NOMO-1 treated with DMSO at 0.1 percent for 48 hours (cell line): ENCODE measurements at regions not wholly inside any gene's neighbourhood (a gene's known extent, or its start where the extent isn't known, plus 50 kb on each side); places are given as distances from the start of the nearest gene placed in this dataset.
"Not testable (repeated sequence)": the region's sequence is repeated elsewhere in the genome, so short reads cannot be mapped to it uniquely, and the experiment has no call there.

Experiments
- DNase-seq: peaks from one replicate; lab custom pipeline; 2025; ENCODE audit not compliant: unreplicated experiment; lab: John Stamatoyannopoulos, UW

DNA sequence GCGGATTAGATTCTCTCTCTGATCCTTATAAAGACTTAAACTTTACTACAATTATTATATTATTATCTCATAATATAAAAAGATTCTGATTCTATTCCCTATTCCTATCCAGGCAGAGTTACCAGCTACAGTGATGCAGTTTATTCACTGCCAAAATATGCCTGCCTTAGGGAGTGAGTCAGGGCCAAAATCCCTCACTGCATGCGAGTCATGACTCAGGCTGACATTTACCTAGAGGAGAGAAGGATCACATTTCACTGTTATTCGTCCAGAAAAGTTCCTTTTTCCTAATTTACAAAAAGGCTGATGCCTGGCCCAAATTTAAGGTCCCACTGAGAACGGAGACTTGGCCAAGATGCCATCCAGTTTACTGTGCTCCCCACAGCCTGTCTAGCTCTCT, 168.5 kb upstream of the LDB2 start:
- DNase-seq = no peak

DNA sequence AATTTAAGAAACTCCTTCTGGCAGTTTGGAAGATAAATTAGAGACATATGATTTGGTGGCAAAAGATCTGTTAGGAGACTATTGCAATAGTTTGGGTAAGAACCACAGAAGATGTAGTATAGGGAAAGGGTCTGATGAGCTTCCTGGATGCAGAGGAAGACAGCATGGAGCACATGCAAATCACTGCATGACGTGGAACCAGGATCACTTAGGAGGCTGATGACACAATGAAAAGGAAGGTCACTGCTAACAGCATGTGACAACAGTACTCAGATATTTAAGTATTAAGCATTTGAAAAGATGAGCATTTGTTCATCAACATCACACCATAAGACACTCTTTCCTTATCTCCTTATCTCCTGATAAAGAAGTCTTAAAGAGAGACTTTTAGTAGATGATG, 167.8 kb upstream of the LDB2 start:
- no peak for DNase-seq

DNA sequence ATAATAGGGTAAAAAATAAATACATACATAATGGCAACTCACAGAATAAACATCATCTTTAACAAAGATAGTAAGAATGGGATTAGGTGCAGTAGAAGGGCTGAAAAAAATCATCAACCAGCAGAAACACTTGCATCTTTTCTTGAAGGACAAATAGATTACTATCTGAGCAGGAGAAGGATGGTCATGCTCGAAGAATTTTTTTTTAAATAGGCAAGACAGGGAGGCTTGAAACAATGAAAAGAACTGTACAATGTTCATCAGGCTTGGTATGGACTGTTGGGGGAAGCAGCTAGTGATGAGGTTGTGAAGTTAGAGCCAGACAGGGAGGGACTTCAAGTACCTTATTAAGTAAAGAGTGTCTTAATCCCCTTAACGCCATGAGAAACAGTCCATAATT, 167.4 kb upstream of the LDB2 start:
- DNase-seq = no peak

DNA sequence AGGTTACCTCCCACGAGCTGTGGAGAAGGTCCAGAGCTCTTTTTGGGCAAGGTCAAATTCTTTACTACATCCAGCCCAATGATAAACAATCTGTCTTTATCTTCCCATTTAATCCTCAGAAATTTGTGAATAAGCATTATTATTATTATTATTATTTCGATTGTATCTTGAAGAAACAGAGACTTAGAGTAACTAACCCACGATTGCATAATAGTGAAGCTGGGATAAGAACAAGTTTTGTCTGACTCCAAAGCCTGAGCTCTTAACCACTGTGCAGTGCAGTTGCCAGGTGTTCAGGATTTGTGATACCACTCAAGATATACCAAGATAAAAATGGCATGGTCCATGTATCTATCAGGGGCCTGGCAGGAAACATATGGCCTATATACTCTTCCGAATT, 166.5 kb upstream of the LDB2 start:
- no peak for DNase-seq

DNA sequence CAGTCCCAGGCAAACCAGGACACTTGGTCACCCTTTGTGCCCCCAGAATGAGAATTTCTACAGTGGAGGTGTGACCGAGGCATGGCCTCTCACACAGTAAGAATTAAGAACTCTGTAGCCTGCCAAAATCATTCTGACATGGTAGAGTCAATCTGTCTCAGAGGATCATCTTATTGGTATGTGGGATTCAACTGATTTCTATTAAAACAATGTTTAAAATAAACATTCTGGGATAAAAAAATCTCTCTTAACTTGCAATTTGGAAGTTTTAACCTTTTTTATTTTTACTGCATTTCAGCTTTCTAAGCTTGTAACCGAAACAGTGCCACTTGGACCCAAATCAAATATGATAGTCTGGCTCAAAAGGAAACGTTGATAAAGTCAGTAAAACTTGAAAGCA, 165.4 kb upstream of the LDB2 start:
- DNase-seq = no peak

DNA sequence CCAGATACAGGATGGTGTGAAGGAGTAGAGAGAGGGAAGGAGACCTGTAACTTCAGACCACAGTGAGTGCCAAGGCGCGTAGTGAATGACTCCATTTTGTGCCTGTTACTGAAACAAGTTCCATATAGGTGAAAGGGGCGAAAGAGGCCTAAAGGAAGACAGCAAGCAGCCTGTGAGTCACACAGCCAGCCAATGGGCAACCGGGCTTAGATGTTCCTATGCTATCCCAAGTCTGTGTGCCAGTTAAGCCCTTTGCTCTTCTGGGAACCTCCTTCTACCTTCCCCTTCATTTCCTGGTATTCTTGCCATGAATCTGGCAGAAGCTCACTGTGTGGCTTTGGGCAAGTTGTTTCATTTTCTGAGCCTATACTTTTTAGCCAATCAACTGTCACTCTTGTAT, 161.8 kb upstream of the LDB2 start:
- no peak for DNase-seq

DNA sequence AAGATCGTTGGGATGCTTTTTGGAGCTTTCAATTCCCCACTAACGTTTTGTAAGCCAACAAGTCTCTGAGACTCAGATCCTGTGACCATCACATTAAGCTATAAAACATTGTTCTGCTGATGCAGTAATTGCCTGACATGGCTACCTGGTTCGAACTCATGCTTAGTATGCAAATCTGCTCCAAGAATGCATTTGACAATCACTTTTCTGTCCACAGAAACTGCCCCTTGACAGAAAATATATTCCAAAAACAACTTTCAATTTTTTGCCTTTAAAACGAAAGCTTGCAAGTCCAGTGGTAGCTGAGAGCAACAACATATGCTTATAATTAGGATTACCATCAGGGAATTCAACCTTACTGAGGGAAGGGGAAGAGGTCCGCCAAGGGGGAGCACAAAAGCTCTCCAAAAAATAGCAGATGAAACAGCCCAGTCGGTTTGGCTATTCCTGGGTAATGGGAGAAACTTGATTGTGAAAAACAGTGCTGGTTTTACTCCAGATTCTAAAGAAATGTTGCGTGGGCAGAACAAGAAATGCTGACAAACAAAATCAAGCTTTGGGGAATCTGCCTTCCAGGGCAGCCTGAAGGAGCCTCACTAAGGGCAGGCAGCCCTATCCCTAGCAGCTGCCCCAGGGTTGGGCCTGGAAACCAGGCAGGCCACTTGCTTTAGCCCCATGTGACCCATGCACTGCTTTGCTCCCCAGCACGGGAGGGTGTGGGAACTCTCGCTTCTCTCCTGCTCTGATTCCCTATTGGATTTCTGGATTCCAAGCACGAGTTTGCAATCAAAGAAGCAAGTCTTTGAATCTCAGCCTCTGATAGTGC, 160.7 kb upstream of the LDB2 start:
- no peak for DNase-seq

DNA sequence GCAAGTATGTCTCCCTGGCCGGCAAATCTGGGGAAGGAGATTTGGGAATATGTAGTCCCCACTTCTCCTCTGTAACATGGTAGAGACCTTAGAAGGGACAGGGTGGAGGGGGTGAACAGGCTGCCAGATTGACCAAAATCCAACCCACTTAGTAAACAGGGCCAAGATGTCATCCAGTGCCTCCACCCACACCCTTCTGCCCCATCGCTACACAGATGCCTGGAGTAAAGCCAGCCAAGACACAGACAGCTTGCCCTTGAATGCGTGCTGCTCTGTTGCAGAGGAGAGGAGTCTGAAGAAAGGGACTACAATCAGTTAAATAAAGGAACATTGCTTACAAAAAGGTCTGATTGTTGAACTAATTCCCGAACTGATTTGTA, 160.1 kb upstream of the LDB2 start:
- DNase-seq = no peak

DNA sequence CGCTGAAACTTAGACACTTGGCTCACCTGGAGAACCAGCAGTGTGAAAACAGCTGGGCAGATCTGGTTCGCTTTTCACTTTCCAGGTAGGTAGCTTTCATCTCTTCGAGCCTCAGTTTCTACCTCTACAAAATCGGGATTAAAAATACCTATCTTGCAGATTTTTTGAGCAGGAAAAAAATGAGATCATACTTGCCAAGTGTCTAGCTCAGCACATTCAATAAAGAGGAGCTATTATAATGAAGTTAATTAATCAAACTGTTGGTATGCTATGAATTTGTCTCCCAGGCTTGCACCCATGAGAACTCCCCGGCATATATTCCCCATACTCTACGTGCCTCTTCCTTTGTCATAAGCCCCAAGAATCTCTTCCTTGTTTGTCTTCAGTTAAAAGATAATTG, 158.6 kb upstream of the LDB2 start:
- DNase-seq = no peak

DNA sequence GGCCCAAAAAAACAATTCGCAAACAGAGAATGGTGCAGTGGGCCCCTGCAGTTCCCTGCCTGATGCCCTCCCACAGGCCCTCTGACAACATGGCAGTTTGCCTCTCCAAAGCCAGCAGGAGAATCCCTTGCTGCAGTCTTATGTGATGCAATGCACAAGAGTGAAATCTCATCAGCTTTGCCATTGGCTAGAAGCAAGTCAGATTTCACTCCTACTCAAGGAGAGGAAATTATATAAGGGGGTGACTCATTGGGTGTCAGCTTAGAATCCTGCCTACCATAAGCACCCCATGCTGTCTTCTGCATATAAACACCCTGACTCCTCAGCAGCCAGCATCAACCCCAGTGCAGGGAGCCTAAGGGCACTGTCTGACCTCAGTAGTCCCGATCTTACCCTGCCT, 157.3 kb upstream of the LDB2 start:
- DNase-seq = no peak

DNA sequence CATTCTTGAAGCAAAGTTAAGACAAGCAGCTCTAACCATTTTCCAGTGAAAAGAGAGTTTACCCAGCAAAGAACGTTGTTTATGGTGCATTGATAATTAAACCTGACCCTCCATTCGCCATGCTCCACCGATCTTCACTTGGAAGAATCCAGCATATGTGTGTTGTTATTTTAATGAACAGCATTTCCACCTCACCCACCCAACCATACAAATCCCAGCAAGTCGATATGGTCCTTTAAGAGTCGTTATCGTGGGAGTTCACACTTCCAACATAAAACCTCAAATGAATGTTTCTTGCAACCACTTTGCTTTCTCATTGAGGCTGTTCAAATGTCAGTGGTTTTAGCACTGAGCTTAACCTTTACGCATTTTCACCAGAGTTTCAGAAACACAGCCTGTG, 147.4 kb upstream of the LDB2 start:
- no peak for DNase-seq

DNA sequence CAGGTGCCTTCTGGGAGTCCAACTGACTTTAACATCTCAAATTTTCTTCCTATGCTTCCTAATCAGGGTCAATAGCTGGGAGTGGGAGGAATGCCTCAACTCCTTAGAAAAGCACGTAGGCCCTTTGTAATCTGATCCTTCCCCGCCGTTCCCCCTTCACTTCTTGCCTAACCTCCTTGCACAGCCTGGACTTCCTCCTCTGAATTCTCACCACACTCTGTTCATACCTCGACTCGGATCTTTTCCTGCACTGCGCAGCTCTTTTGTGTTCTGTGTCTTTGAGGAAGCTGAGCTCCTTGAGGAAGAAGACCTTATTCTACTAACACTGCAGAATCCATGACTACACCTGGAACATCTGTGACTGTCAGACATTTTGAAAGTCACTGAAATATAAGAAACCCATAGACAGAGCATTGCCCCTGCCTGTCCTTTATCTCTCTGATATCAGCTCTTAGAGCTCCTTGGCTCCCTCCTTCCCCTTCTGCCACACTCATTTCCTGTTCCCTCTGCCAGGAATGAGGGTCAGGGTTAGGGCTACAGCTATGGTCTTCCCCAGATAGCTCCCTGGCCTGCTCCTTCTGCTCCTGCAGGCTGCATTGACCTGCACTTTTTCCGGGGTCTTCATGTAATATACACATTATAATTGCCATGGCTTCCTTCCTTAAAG, 140.2 kb upstream of the LDB2 start:
- DNase-seq = no peak

DNA sequence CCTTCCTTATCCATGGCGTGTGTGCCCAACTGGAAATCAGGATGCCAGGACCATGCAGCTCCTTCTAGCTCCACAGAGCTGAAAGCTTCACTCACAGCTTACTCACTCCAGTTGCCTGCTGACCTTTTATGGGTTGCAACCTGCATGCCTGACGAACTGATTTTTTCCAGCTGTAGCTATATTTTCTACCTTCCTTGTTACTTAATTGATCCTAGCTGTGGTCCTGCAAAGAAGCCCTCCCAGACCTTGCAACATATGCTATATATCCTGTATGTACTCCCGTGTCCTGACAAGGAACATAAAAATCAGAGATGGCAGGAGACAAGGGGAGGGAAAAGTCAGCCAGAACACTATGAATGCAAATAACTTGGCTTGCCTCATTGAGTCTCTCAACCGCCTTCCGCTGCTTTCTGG, 135.3 kb upstream of the LDB2 start:
- DNase-seq = no peak

DNA sequence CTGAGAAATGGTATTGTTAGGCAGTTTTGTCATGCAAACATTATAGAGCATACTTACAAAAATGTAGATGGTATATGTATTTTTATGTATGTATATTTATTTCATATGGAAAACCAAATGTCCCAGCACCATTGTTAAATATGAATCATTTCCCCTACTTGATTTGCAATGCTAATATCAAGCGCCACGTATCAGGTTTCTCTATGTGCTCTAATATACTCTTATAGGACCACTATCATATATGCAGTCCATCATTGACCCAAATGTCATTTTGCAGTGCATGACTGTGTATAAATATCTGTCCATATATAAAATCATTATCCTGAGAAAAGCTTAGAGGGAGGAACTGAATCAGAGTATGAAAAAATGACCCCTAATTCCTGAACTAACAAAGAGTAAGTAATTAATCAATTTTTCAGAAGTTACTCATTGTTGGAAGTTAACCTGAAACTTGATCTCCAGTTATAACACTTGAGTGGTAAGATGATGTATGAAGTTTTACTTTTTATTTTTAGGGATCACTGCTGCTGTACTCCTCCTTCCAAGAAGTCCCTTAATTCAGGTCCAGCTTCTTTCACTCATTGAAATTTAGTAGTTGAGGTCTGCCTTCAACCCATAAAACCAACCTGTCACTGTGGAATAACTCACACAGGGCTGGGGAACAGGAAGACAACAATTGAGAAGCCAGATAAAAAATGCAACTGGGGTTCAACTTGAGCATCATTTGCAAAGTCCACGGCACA, 134.8 kb upstream of the LDB2 start:
- no peak for DNase-seq

DNA sequence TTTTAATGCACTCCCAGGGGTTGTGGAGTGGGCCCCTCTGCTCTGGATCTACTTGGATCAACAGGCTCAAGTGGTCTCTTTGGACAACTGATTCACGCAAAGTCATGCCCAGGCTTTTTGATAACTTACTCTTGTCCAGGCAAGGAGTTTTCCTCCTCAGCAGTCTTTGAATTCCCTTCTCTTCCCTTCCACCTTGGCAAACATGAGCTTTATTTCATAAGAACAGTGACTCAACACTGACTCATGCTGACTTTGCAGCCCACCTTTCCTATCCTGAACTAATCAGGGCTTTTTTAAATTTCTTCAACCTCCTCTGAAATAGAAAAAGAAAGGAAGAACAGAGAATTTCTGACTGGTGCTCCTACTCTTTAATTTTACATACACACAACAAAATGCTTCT, 132.1 kb upstream of the LDB2 start:
- DNase-seq = no peak

DNA sequence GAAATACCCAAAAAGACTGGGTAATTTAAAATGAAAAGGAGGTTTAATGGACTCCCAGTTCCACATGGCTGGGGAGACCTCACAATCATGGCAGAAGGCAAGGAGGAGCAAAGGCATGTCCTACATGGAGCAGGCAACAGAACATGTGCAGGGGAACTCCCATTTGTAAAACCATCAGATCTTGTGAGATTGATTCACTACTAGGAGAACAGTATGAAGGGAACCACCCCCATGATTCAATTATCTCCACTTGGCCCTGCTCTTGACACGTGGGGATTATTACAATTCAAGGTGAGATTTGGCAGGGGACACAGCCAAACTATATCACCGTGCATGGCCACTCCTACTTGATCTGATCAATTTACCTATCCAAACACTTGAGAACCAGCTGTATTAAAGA, 131.5 kb upstream of the LDB2 start:
- no peak for DNase-seq

DNA sequence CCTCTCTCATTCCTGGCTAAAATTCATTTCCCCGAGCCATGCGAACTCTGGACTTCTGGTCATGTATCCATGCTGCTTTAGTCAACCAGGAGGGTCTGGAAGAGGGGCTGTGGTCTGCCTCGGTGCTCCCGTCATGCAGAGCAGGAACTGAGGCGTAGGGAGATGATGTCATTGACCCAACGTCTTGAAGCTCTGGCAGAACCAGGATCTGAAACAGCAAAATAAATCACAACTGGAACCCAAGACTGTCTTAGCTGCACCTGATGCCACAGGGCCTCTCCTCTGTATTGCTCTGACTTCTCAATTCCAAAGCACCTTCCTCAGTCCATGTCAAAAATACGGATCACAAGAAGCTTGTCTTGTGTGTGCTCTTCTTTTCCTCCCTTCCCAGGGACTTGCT, 131.0 kb upstream of the LDB2 start:
- no peak for DNase-seq

DNA sequence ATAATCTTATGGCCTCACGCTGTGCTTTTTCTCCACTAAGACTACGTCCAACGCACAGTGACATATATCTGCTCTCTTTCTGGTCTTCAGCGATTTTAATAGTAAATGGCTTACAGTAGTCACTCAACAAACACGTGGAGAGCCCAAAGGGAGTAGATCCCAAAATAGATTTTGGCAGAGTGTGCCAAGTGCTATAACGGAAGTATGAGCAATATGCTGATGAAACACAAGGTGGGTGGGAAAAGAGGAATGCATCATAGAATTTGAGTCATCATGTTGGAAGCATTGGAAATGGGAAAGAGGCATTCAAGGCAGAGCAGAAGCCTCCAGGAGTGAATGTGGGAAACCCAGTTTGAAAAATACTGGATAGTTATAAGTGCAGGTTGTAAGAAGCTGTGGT, 129.1 kb upstream of the LDB2 start:
- no peak for DNase-seq

DNA sequence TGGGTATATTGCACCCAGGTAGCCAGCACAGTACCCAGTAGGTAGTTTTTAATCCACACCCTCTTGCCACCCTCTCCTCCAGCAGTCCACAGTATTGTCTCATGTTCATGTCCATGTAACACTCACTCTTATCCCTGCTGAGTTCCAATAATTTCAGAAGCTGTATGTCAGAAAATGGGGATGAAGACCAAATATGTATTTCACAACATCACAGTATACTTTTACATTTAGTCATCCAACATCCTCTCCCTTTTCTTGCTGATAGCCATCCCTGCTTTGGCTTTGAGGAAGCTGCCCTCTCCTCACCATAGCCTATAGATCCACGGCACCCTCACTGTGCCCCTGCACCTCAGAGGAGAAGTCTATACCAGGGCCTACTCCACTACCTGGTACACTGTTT, 126.0 kb upstream of the LDB2 start:
- no peak for DNase-seq

DNA sequence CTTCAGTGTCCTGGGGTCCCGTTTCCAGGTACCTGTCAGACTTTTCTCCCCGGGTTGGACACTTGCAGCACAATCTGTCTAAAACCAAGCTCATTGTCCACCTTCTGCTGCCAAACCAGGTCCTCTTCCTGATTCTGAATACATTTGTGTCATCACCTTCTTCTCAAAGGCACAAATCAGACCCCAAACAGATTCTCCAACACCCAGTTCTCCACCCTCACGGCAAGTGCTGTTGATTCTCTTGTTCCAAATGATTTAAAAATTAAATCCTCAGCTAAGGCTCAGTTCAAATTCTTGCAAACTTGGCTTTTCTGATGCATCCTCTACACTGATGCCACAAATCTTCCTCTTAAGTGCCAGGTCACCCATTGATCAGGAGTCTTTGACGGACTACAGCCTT, 122.5 kb upstream of the LDB2 start:
- no peak for DNase-seq

DNA sequence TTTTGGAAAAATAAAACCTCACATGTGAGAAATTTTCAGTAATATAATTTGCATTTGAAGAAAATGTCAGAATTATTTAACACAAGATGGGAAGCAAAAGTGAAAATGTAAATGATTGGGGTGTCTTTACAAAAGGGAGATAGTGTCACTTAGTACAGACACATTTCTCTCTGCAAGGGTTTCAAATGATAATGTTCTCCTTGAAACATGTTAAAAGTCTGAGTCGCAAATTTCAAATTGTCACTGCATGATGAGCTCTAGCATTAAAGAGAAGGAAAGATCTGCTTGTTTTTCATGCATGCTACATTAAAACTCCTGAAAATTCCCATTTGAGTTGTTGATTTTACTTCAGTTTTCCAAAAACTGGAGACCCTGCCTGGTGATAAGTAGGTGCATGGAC, 122.0 kb upstream of the LDB2 start:
- DNase-seq = no peak

DNA sequence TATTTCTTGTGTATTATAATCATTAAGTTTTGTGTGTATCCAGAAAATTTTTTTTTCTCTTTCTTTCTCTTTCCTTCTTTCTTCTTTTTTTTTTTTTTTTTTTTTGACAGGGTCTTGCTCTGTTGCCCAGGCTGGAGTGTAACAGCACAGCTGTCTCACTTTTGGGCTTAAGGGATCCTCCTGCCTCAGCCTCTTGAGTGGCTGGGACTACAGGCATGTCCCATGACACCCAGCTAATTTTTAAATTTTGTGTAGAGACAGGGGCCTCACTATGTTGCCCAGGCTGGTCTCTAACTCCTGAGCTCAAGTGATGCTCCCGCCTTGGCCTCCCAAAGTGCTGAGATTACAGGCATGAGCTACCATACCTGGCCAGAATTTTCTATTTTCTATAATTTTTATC, 120.2 kb upstream of the LDB2 start:
- not testable (repeated sequence) for DNase-seq
